ENCODE measurements at regions not wholly inside any gene's neighbourhood (a gene's known extent, or its start where the extent isn't known, plus 50 kb on each side); places are given as distances from the start of the nearest gene placed in this dataset.

- WGBS = 43% methylated on average over 9 of the region's 9 CpGs
- no peak overlapping the region for H3K4me3 ChIP-seq (ENCODE audit: low read length in 2 of 2)
- no peaks in the 10 kb centered on the region for H3K36me3 ChIP-seq (ENCODE audit: control insufficient read depth in 2 of 2, insufficient read depth in 2 of 2, low read length in 1 of 2)
- H3K27ac ChIP-seq (ENCODE audit: low read depth in 1 of 2, low read length in 1 of 2) = no peak overlapping the region
- no peaks in the 10 kb centered on the region for H3K4me1 ChIP-seq (ENCODE audit: control insufficient read depth in 2 of 2, insufficient read depth in 2 of 2, low read length in 2 of 2)
- H3K27me3 ChIP-seq (ENCODE audit: control insufficient read depth in 2 of 2, insufficient read depth in 1 of 2, low read length in 1 of 2) = no peaks in the 10 kb centered on the region
- peak in 3 of 9 donors; percentile 2 to 10 (median 9) for DNase-seq (ENCODE audit: low read depth in 6 of 9, low spot score in 9 of 9)
- peaks cover 0 to 1% of the 10 kb centered on the region in 2 donors for H3K9me3 ChIP-seq (ENCODE audit: control insufficient read depth in 2 of 2, insufficient read depth in 1 of 2, low read length in 1 of 2)
Observed at GRCh38 chr20:60851826-60852704, 400.0 kb upstream of the CDH4 start.

GRCh38 chr20:60857708-60858107 is 394.4 kb upstream of the CDH4 start:
- no peak overlapping the region for H3K27ac ChIP-seq (ENCODE audit: low read depth in 1 of 2, low read length in 1 of 2)
- H3K27me3 ChIP-seq (ENCODE audit: control insufficient read depth in 2 of 2, insufficient read depth in 1 of 2, low read length in 1 of 2) = no peaks in the 10 kb centered on the region
- peaks cover 0 to 1% of the 10 kb centered on the region in 2 donors for H3K9me3 ChIP-seq (ENCODE audit: control insufficient read depth in 2 of 2, insufficient read depth in 1 of 2, low read length in 1 of 2)
- H3K4me1 ChIP-seq (ENCODE audit: control insufficient read depth in 2 of 2, insufficient read depth in 2 of 2, low read length in 2 of 2) = no peaks in the 10 kb centered on the region
- 83% methylated on average over 6 of the region's 6 CpGs for WGBS
- no peak for DNase-seq (ENCODE audit: low read depth in 6 of 9, low spot score in 9 of 9)
- no peaks in the 10 kb centered on the region for H3K36me3 ChIP-seq (ENCODE audit: control insufficient read depth in 2 of 2, insufficient read depth in 2 of 2, low read length in 1 of 2)
- no peak overlapping the region for H3K4me3 ChIP-seq (ENCODE audit: low read length in 2 of 2)

- no peak overlapping the region for H3K4me3 ChIP-seq (ENCODE audit: low read length in 2 of 2)
- WGBS = 90% methylated on average over 5 of the region's 5 CpGs
- no peaks in the 10 kb centered on the region for H3K27me3 ChIP-seq (ENCODE audit: control insufficient read depth in 2 of 2, insufficient read depth in 1 of 2, low read length in 1 of 2)
- no peaks in the 10 kb centered on the region for H3K36me3 ChIP-seq (ENCODE audit: control insufficient read depth in 2 of 2, insufficient read depth in 2 of 2, low read length in 1 of 2)
- H3K27ac ChIP-seq (ENCODE audit: low read depth in 1 of 2, low read length in 1 of 2) = no peak overlapping the region
- H3K9me3 ChIP-seq (ENCODE audit: control insufficient read depth in 2 of 2, insufficient read depth in 1 of 2, low read length in 1 of 2) = no peaks in the 10 kb centered on the region
- no peaks in the 10 kb centered on the region for H3K4me1 ChIP-seq (ENCODE audit: control insufficient read depth in 2 of 2, insufficient read depth in 2 of 2, low read length in 2 of 2)
- no peak for DNase-seq (ENCODE audit: low read depth in 6 of 9, low spot score in 9 of 9)
Observed at GRCh38 chr20:60862601-60863000, 389.5 kb upstream of the CDH4 start.

GRCh38 chr20:60863548-60863947 is 388.5 kb upstream of the CDH4 start:
- Histone ChIP-seq H3K4me1 (ENCODE audit: control insufficient read depth in 2 of 2, insufficient read depth in 2 of 2, low read length in 2 of 2) (no peaks in the 10 kb centered on the region), H3K36me3 (ENCODE audit: control insufficient read depth in 2 of 2, insufficient read depth in 2 of 2, low read length in 1 of 2) (no peaks in the 10 kb centered on the region), H3K4me3 (ENCODE audit: low read length in 2 of 2) (no peak overlapping the region), H3K27ac (ENCODE audit: low read depth in 1 of 2, low read length in 1 of 2) (no peak overlapping the region), H3K27me3 (ENCODE audit: control insufficient read depth in 2 of 2, insufficient read depth in 1 of 2, low read length in 1 of 2) (no peaks in the 10 kb centered on the region), H3K9me3 (ENCODE audit: control insufficient read depth in 2 of 2, insufficient read depth in 1 of 2, low read length in 1 of 2) (no peaks in the 10 kb centered on the region)
- no peak for DNase-seq (ENCODE audit: low read depth in 6 of 9, low spot score in 9 of 9)
- 76% methylated on average over 3 of the region's 3 CpGs for WGBS

GRCh38 chr20:60867589-60867988 is 384.5 kb upstream of the CDH4 start:
- Histone ChIP-seq H3K27ac (ENCODE audit: low read depth in 1 of 2, low read length in 1 of 2) (no peak overlapping the region), H3K27me3 (ENCODE audit: control insufficient read depth in 2 of 2, insufficient read depth in 1 of 2, low read length in 1 of 2) (no peaks in the 10 kb centered on the region), H3K4me1 (ENCODE audit: control insufficient read depth in 2 of 2, insufficient read depth in 2 of 2, low read length in 2 of 2) (no peaks in the 10 kb centered on the region), H3K4me3 (ENCODE audit: low read length in 2 of 2) (no peak overlapping the region), H3K36me3 (ENCODE audit: control insufficient read depth in 2 of 2, insufficient read depth in 2 of 2, low read length in 1 of 2) (no peaks in the 10 kb centered on the region), H3K9me3 (ENCODE audit: control insufficient read depth in 2 of 2, insufficient read depth in 1 of 2, low read length in 1 of 2) (peaks cover 0 to 2% of the 10 kb centered on the region in 2 donors)
- no peak for DNase-seq (ENCODE audit: low read depth in 6 of 9, low spot score in 9 of 9)
- WGBS = 91% methylated on average over 3 of the region's 3 CpGs

GRCh38 chr20:60868316-60868891 is 383.7 kb upstream of the CDH4 start:
- Histone ChIP-seq H3K4me3 (ENCODE audit: low read length in 2 of 2) (no peak overlapping the region), H3K27me3 (ENCODE audit: control insufficient read depth in 2 of 2, insufficient read depth in 1 of 2, low read length in 1 of 2) (no peaks in the 10 kb centered on the region), H3K36me3 (ENCODE audit: control insufficient read depth in 2 of 2, insufficient read depth in 2 of 2, low read length in 1 of 2) (no peaks in the 10 kb centered on the region), H3K27ac (ENCODE audit: low read depth in 1 of 2, low read length in 1 of 2) (no peak overlapping the region), H3K9me3 (ENCODE audit: control insufficient read depth in 2 of 2, insufficient read depth in 1 of 2, low read length in 1 of 2) (peaks cover 0 to 2% of the 10 kb centered on the region in 2 donors), H3K4me1 (ENCODE audit: control insufficient read depth in 2 of 2, insufficient read depth in 2 of 2, low read length in 2 of 2) (no peaks in the 10 kb centered on the region)
- DNase-seq (ENCODE audit: low read depth in 6 of 9, low spot score in 9 of 9) = no peak
- 83% methylated on average over 22 of the region's 22 CpGs for WGBS

GRCh38 chr20:60869087-60869486 is 383.0 kb upstream of the CDH4 start:
- no peak overlapping the region for H3K4me3 ChIP-seq (ENCODE audit: low read length in 2 of 2)
- no peaks in the 10 kb centered on the region for H3K4me1 ChIP-seq (ENCODE audit: control insufficient read depth in 2 of 2, insufficient read depth in 2 of 2, low read length in 2 of 2)
- no peak for DNase-seq (ENCODE audit: low read depth in 6 of 9, low spot score in 9 of 9)
- WGBS = 70% methylated on average over 12 of the region's 12 CpGs
- H3K27me3 ChIP-seq (ENCODE audit: control insufficient read depth in 2 of 2, insufficient read depth in 1 of 2, low read length in 1 of 2) = no peaks in the 10 kb centered on the region
- H3K27ac ChIP-seq (ENCODE audit: low read depth in 1 of 2, low read length in 1 of 2) = no peak overlapping the region
- peaks cover 0 to 2% of the 10 kb centered on the region in 2 donors for H3K9me3 ChIP-seq (ENCODE audit: control insufficient read depth in 2 of 2, insufficient read depth in 1 of 2, low read length in 1 of 2)
- H3K36me3 ChIP-seq (ENCODE audit: control insufficient read depth in 2 of 2, insufficient read depth in 2 of 2, low read length in 1 of 2) = no peaks in the 10 kb centered on the region

GRCh38 chr20:60869625-60870024 is 382.4 kb upstream of the CDH4 start:
- no peak overlapping the region for H3K4me3 ChIP-seq (ENCODE audit: low read length in 2 of 2)
- no peaks in the 10 kb centered on the region for H3K27me3 ChIP-seq (ENCODE audit: control insufficient read depth in 2 of 2, insufficient read depth in 1 of 2, low read length in 1 of 2)
- no peaks in the 10 kb centered on the region for H3K4me1 ChIP-seq (ENCODE audit: control insufficient read depth in 2 of 2, insufficient read depth in 2 of 2, low read length in 2 of 2)
- H3K36me3 ChIP-seq (ENCODE audit: control insufficient read depth in 2 of 2, insufficient read depth in 2 of 2, low read length in 1 of 2) = no peaks in the 10 kb centered on the region
- 91% methylated on average over 9 of the region's 9 CpGs for WGBS
- H3K27ac ChIP-seq (ENCODE audit: low read depth in 1 of 2, low read length in 1 of 2) = no peak overlapping the region
- H3K9me3 ChIP-seq (ENCODE audit: control insufficient read depth in 2 of 2, insufficient read depth in 1 of 2, low read length in 1 of 2) = peaks cover 0 to 2% of the 10 kb centered on the region in 2 donors
- DNase-seq (ENCODE audit: low read depth in 6 of 9, low spot score in 9 of 9) = no peak

GRCh38 chr20:60870040-60870439 is 382.0 kb upstream of the CDH4 start:
- H3K36me3 ChIP-seq (ENCODE audit: control insufficient read depth in 2 of 2, insufficient read depth in 2 of 2, low read length in 1 of 2) = no peaks in the 10 kb centered on the region
- H3K27ac ChIP-seq (ENCODE audit: low read depth in 1 of 2, low read length in 1 of 2) = no peak overlapping the region
- H3K4me1 ChIP-seq (ENCODE audit: control insufficient read depth in 2 of 2, insufficient read depth in 2 of 2, low read length in 2 of 2) = no peaks in the 10 kb centered on the region
- no peak overlapping the region for H3K4me3 ChIP-seq (ENCODE audit: low read length in 2 of 2)
- DNase-seq (ENCODE audit: low read depth in 6 of 9, low spot score in 9 of 9) = no peak
- peaks cover 0 to 2% of the 10 kb centered on the region in 2 donors for H3K9me3 ChIP-seq (ENCODE audit: control insufficient read depth in 2 of 2, insufficient read depth in 1 of 2, low read length in 1 of 2)
- whole genome bisulfite sequencing = 95% methylated on average over 7 of the region's 7 CpGs
- no peaks in the 10 kb centered on the region for H3K27me3 ChIP-seq (ENCODE audit: control insufficient read depth in 2 of 2, insufficient read depth in 1 of 2, low read length in 1 of 2)

All from thymus (tissue), 11 donors.